HG03139 (cell line): ENCODE measurements at regions not wholly inside any gene's neighbourhood (a gene's known extent, or its start where the extent isn't known, plus 50 kb on each side); places are given as distances from the start of the nearest gene placed in this dataset.

Source experiments
- ATAC-seq: cut with Tn5 transposase; IDR thresholded peaks from one replicate; pipeline ENCODE4 v1.9.1; 2021; ENCODE audit not compliant: unreplicated experiment

DNA sequence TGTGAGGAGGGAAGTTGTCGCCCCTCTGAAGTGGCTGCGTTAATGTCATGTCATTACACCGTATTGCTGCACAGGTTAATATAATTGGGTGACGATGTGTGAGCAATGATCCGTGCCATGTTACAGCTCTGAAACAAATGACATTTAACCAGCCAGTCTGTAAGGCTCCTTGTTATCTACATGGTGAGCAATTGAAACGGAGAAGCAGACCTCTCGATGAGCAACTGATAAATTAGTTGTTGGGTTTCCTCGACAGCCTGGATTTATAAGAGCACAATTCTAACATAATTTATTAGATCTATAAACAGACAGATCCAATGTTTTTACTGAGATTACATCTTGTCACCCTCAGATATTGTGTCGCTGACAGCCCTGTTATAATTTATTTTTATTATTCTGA lies 49.9 kb upstream of the MAFB start:
- ATAC-seq = no peak

DNA sequence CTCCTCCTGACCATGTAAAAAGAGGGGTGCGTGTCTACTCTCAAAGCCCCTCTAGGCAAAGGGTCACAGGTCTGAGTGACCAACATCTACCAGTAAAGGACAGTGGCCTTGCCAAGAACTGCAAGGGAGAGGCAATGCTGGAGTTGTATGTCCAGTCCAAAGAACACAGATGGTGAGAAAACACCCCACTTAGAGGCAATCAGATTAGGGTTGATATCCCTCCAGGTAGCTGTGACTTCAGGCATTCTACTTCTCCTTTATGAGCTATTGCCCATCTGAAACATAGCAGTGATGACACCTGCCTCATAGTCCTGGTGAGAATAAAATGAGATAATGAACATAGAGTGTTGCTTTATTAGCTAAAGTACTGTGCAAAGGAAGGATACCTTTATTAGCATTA lies 50.8 kb upstream of the MAFB start:
- no peak for ATAC-seq

DNA sequence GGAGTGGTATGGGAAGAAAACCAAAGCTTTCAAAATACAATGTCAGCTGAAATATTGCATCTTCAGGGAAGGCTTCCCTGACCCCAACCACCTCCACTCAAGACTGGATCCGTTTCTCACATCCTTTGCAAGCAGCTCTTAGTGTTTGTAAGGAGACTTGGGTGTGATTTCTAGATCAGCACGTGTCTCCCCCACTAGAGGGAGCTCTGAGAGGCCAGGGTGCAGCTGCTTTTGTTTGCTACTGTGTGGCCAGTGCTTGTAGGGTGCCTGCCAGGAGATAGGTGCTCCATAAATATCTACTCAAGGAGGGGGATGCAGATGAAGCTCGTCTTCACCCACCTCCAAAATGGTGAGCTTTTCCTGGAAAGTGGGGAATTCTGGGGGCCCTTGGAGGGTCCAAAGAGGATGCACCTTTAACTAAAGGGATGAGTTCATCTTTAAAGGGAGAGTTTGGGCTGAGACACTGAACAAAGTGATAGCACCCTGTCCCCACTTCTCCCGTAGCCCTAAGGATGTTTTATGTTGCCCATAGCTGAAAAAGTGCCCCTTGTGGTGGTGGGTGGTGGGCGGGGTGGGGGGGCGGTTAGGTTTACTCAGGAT lies 52.6 kb upstream of the MAFB start:
- ATAC-seq = no peak

DNA sequence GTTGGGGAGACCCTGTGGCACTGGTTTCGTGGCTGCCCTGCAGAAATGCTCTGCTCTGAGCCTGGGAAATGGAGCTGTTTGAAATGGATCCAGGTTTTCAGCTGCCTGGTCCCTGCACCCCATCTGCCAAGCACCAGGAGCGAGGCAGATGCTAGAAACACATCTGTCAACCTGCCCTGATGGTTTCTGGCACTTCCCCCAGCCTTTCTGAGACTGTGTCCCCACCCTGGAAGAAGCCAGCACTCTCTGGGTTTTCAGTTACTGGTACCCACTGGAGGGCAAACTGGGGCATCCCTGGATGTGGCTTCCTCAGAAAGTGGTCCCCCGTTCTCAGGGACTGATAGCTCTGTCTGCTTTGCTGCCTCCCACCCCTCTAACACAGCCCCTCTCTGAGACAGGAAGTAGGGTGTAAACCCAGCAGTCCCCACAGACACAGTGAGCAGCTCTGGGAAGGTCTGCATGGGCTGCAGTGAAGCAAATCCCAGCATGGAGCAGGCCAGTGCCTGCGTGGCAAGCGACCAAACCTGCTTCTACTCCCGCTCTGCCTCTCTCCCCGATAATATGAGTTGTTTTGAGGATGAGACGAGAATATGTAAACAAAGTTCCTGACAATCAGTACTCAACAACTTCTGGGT lies 54.2 kb upstream of the MAFB start:
- no peak for ATAC-seq

DNA sequence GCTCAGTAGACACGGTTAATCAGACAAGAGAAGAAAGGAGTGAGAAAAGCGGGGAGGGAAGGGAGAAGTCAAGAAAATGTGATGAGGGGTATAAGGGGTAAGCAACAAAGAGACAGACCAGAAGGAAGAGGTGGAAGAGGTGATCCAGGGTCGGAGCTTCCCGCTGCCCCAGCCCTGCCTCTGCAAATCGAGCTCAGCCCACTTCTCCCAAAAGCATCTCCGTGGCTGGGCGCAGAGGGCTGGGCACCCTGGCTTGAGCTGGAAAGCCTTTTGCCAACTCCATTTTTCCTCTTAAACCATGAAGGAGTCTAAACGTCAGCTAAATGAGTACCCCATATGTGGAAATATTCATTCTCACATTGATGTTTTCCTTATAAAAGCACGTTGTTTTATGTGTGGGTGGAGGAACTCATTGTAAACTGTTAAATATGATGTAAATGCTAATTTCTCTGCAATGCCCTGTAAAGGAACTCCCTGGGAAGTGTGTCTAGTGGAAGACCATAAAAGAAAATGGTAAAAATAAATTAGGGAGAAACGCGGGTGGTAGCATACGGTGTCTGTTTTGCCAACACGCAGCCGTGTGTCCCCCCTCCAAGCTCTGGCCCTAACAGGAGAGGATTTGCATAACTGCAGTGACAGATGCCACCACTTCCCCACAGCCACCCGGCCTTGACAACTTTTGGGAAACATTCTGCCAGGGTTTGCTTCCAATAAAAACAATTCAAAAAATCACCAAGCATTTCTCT lies 55.2 kb upstream of the MAFB start:
- no peak for ATAC-seq

DNA sequence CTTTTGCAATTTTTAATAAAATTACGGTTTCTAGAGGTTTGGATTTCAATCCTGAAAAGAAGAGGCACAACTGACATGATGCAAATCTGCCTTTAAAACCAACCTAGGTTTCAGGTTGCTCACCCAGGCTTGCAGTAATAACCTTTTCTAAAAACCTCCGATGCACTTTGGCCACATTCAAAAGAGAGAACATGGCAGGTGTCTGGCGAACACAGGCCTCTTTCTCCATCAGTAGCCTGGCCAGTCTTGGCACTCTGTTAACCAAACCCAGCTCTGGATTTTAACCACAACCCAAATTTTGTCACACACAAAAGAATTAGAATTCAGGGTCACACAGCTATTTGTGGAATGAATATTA lies 55.8 kb upstream of the MAFB start:
- ATAC-seq = no peak

DNA sequence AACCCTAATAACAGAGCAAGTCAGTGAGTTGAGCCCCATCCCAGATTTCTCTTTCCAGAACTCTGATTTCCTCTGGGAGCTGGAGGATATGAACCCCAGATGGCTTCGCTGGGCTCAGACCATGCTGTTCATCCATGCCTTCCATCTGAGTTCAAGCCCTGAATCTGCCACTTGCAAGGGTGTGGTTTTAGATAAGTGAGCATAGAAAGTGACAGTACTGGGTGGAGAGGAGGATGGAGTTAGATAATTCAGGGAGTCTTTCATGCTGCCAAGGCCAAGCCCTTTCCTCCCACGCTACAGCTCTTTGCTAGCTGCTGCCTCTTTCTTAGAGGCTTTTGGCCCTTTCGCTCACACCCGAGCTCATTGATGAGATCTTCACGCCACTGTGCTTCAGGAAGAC lies 57.2 kb upstream of the MAFB start:
- no peak for ATAC-seq

DNA sequence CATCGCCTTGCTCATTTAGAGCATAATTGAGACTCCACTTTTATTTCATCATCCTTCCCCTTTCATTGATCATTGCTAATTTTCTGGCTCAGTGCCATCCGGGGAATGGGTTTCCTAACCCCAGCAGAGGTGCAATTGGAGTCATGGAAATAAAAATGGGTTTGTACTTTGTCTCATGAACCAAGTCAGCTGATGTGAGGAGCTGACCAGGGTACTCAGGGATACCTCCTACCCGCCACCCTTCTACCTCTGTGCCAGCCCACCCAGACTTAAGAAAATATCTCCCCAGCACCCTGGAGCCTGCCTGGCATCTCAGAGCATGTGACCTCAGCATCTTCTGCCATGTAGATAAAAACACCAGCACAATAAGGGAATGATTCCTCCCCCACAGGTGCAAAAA lies 59.1 kb upstream of the MAFB start:
- ATAC-seq = no peak

DNA sequence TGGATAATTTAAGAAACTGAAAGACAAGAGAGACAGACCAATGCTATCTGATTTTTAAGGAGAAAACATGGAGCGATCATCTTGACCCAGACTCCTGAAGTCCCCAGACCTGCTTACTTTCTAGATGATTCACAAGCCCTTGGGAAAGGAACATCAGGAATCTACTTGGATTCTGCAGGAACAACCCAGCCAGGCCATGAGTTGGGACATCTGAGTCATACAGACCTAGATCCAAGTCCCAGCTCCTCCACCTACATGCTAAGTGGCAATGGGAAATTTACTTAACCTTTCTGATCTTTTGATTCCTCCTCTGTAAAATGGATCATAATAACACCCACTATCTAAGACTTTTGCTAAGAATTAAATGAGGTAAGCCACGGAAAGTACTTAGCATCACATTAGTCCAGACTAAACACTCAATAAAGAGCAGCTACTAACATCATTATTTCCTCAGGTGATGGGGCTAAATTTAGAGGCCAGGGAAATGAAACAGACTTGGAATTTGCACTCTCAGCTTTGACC lies 61.0 kb upstream of the MAFB start:
- ATAC-seq = no peak

DNA sequence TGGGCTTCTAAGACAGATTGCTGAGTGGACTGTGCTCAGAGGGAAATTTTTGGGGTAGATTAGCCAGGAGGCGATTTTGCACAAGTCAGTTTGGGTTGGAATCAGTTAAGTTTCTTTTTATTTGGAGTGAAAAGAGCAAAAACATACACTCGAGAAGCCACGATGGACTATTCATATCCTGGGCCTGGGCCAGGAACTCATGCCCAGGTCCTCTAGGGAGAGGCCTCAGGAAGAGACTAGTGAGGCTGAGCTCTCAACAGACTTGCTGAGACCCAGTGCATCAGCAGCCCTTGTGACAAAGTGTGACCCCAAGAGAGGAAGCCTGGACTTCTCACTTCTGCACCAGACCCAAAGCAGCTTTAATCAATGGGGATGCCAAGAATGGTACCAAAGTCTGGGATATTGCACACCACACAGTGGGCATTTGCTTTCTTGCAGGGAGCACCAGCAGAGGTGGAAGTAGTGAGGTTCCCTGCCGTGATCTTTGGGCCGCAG lies 61.6 kb upstream of the MAFB start:
- ATAC-seq = no peak

DNA sequence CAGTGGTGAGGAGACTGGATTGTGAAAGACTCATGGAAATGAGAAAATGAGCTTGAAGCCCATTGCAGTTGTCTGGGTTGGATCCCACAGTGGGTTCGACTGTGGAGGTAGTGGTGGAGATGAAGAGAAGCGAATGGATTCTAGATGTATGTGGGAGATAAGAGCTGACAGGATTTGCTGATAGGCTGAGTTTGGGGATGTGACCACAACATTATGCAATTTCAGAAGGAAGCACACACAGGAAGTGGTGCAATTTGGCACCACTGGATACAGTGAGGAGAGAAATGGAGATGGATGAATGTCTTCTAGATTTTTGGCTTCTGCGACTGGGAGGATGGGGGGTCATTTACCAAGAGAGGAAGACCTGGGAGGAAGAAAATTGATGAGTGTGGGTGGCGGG lies 64.4 kb upstream of the MAFB start:
- ATAC-seq = no peak

DNA sequence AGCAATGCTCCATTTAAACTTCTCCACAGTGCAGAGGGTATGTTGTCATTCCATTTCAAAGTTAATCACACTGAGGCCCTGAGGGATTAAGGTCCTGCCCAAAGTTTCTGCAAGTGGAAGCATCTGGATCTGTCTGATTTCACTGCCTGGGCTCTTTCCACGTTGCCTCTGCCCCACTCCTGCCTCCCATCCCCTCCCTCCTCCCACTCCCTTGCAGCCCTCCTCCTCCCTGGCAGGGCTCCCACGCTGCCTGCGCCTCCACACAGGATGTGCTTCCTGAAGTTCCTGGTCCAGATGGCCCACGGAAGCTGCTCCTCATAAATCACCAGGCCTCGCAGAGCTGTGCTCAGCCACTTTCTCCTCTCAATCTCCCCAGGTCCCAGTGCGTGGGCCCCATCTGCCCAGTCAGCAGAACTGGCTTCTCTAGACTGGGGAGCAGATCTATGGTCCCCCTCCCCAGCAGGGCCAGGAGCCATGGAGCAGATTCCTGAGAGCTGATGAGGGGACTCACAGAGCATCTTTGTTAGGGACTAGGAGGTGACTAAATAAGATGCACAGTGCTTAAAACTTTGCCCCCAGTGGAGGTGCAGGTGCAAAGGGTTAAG lies 65.4 kb upstream of the MAFB start:
- no peak for ATAC-seq

DNA sequence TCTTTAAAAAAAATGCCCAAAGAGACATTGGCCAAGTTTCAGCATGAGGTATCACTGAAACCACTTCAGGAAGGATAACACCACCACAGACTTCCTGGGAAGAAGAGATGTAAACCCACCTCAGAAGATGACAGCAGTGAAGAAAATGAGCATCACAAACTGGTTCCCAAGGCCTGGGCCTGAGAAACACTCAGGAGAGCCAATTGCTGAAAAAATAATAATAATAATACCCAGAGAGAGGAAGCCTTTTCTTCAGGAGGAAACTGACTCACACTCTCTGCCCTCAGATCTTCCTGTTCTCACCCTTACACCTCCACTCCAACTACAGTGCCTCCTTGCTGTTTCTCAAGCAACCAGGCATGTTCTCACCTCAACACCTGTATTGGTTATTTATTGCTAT lies 68.1 kb upstream of the MAFB start:
- ATAC-seq = no peak

DNA sequence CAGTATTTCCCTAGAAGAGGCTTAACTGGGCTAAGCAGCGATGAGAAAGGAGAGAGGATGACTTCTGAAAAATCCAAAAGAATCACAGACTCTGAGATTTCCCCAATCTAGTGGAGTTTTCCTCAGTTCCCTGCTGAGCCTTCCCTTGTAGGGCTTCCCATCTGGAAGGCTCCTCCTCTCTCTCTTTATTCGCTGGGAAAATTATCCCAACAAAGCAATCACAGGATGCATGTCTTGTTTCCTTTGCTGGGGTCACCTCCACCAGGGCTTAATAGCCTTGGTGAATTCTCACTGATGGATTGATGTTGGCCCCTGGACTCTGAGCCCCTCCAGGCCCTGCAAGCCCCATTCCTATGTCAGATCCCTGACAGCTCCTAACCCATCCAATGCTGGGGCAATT lies 69.8 kb upstream of the MAFB start:
- no peak for ATAC-seq

DNA sequence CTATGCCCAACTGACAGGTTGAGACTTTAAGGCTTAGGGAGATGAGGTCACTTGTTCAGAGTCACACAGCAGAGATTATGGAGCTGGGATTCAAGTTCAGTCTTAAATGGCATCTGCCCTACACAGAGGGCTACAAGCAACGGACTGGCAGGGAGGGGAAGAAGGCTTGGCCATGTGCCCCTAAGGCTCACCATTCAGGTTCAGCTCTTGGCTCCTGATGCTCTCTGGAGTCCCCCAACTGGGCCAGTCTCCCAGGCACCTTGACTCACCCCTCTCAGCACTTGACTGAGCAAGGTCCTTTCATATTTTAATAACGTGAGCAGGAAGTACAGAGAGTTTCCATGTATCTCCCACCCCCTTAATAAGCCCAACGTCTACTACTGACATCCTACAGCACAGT lies 71.4 kb upstream of the MAFB start:
- no peak for ATAC-seq

DNA sequence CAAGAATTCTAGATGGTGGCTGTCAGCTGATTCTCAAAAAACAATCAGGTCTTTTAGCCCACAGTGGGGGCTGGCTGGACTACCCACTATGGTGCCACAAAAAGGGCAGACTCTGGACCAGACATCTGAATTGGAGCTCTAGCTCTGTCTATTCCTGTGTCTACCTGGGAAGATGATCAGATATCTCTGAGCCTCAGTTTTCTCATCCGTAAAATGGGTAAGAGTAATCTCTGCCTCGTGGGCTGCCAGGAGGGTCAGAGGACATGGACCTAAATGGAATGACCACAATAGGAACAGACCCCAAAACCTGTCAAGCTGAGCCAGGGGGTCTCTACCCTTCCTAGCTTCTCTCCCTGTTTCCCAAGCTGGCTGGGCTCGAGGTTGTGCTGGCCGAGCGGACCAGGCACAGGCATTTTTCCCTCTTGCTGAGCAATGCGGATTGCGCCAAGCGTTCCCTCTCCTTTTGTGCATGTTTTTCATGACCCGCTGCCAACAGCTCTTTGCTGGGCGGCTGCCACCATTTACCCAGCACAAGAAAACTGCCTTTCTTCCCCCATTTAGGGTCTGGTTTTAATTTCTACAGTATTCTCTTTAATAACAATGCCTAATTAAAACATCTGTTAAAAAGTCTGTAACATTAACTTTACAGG lies 74.7 kb upstream of the MAFB start:
- no peak for ATAC-seq

DNA sequence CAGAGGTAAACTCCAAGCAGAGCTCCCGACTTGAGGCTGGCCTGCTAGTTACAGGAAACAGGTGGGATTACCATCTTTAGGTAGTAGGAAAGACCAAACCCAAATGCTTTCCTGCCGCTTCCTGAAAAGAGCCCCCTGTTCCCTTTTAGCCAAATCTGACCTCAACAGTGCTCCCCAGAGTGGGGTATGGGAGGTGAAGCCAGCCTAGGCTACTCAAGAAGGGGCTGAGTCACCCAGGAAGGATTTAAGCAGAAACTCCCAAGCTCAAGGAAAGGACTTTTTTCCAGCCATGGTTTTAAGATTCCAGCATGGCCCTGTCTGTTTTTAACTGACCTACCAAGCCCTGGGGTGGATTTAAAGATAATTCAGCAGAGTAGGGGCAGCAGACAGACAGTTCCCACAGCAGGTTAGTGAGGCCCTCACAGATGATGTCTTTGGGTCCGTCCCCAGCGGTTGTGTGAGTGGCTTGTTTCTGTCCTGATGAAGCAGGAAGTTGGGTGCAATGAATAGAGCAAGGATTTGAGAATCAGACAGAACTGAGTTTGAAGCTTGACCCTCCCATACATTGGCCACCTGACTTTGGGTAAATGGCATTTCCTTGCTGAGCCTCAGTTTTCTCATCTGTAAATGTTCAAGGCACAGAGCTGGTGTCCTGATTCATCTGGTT lies 76.9 kb upstream of the MAFB start:
- ATAC-seq = no peak

DNA sequence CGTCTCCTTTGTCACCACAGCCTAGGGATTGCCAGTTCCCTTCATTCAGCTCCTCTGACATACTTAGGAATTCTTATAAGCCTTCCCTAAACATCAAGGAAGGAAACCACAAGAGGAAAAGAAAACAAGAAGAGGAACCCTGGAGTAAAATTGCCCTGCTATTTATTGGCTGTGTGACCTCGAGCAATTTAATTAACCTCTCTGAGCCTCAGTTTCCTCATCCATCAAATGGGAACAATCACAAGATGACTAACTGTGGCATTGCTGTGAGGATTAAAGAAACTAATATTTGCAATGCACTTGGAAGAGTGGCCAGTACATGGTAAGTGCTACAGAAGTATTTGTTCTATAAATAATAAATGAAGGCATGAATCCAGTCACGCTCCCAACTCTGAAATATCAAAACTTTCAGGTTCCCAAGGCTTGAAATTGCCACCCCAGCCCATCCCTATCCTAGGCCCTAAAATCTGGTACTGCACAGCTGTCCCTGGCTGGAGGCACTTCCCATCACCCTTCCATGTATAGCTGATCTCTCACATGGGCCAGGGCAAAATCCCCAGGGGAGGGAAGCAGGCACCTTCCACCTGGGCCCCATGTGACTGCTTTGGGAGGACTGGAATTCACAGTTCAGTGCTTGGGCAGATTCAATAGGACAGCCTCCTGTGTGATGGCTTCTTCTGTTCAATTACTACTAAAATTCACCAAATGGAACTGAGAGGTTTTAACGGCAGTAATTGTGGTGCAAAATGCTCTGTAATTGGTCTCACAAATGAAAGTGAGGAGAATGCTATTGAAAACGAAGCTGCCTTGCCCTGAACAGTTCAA lies 78.0 kb upstream of the MAFB start:
- no peak for ATAC-seq

DNA sequence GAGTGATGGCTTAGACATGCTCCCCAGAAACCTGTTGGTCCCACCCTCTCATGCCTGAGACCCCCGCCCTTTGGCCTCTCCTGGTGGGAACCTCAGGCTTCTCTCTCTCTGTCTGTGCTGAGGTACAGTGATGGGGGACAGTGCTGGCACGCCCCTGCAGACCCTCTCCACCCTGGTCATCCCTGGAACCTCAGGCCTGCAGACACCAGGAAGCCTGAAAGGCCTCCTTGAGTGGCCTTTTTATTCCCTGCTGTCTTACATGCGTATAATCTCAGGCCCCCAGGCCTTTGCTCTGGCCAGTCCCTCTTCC lies 78.5 kb upstream of the MAFB start:
- ATAC-seq = no peak

DNA sequence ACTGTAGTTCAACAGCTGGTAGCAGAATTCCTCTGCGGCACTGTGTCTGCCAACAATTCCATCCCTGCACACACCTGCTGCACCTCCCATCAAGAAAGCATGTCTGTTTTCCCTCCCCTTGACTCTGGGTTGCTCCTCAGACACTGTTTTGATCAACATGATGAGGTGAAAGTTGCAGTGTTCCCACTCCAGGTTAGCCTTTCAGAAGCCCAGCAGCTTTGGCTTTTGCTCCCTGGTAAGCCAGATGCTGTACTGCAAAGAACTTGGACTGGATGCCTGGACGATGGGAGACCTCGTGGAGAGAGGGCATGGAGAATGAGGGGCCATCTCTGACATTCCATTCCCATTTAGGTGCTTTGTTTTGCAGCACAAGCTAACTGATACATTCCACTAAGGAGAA lies 79.1 kb upstream of the MAFB start:
- no peak for ATAC-seq
